WTC11 (cell line): ENCODE measurements at regions not wholly inside any gene's neighbourhood (a gene's known extent, or its start where the extent isn't known, plus 50 kb on each side); places are given as distances from the start of the nearest gene placed in this dataset.

Experiments
- ATAC-seq: fragments of 200-7000 bp; cut with Tn5 transposase; 2 replicates; pipeline ENCODE4 v1.10.0; 2021; ENCODE audit warnings: mild to moderate bottlenecking, moderate library complexity
- CTCF ChIA-PET: fragments of 300-600 bp; sonication (Branson Sonifier 250); formaldehyde crosslinking; loops from one replicate; lab custom pipeline; 2021; ENCODE audit warnings: antibody characterized with exemption; lab: Charles Lee
- POLR2A ChIA-PET: fragments of 350-600 bp; sonication (Branson Sonifier 250); formaldehyde crosslinking; loops from one replicate; lab custom pipeline; 2021; ENCODE audit warnings: antibody characterized with exemption; lab: Charles Lee
- DNase-seq: peaks from one replicate; pipeline ENCODE4 v3.0.0; 2021; ENCODE audit warnings: low spot score
- H3K27ac Mint-ChIP-seq: 2 replicates; pipeline ENCODE4 v1.8.0; 2021; ENCODE audit warnings: mixed read lengths
- H3K27me3 Mint-ChIP-seq: 2 replicates; pipeline ENCODE4 v1.8.0; 2021; ENCODE audit warnings: low read depth, mild to moderate bottlenecking, moderate library complexity, mixed read lengths
- H3K36me3 Mint-ChIP-seq: 2 replicates; pipeline ENCODE4 v1.8.0; 2021; ENCODE audit warnings: mixed read lengths
- H3K4me1 Mint-ChIP-seq: 2 replicates; pipeline ENCODE4 v1.8.0; 2022; ENCODE audit warnings: mixed read lengths
- H3K4me3 Mint-ChIP-seq: 2 replicates; pipeline ENCODE4 v1.8.0; 2021; ENCODE audit warnings: mild to moderate bottlenecking, moderate library complexity, mixed read lengths
- H3K9me3 Mint-ChIP-seq: 2 replicates; pipeline ENCODE4 v1.8.0; 2021; ENCODE audit warnings: mixed read lengths
- ATF1 ChIP-seq: sonication (generic); formaldehyde crosslinking; IDR thresholded peaks from 2 replicates; pipeline ENCODE4 v1.8.1; 2023; ENCODE audit warnings: mild to moderate bottlenecking, moderate library complexity, missing genetic modification reagents
- CREB1 ChIP-seq: sonication (generic); formaldehyde crosslinking; IDR thresholded peaks from 2 replicates; pipeline ENCODE4 v1.8.0; 2023; ENCODE audit warnings: mild to moderate bottlenecking, missing genetic modification reagents
- ESRRA ChIP-seq: sonication (generic); formaldehyde crosslinking; IDR thresholded peaks from 2 replicates; pipeline ENCODE4 v1.8.1; 2022; ENCODE audit warnings: mild to moderate bottlenecking, missing genetic modification reagents, borderline replicate concordance
- GRHL2 ChIP-seq: fragments of 250-450 bp; sonication (Bioruptor Pico); IDR thresholded peaks from 2 replicates; pipeline ENCODE4 v1.8.0; 2022; ENCODE audit warnings: mild to moderate bottlenecking, moderate library complexity; ENCODE audit not compliant: insufficient replicate concordance, severe bottlenecking
- HMGA2 ChIP-seq: fragments of 250-450 bp; sonication (Bioruptor Pico); IDR thresholded peaks from 2 replicates; pipeline ENCODE4 v1.4.0; 2021; ENCODE audit warnings: mild to moderate bottlenecking, moderate library complexity
- OVOL2 ChIP-seq: fragments of 250-450 bp; sonication (Bioruptor Pico); IDR thresholded peaks from 2 replicates; pipeline ENCODE4 v1.9.0; 2021; ENCODE audit warnings: mild to moderate bottlenecking, borderline replicate concordance
- PRRX2 ChIP-seq: fragments of 250-450 bp; sonication (Bioruptor Pico); IDR thresholded peaks from 2 replicates; pipeline ENCODE4 v1.8.0; 2021; ENCODE audit warnings: mild to moderate bottlenecking
- SOX15 ChIP-seq: fragments of 250-450 bp; sonication (Bioruptor Pico); IDR thresholded peaks from 2 replicates; pipeline ENCODE4 v1.9.0; 2021; ENCODE audit warnings: mild to moderate bottlenecking
- ZNF396 ChIP-seq: fragments of 250-450 bp; sonication (Bioruptor Pico); IDR thresholded peaks from 2 replicates; pipeline ENCODE4 v1.8.0; 2021; ENCODE audit warnings: mild to moderate bottlenecking, moderate library complexity, borderline replicate concordance
- ZNF416 ChIP-seq: fragments of 250-450 bp; sonication (Bioruptor Pico); IDR thresholded peaks from 2 replicates; pipeline ENCODE4 v1.9.0; 2021; ENCODE audit warnings: mild to moderate bottlenecking, inconsistent platforms
- ZNF423 ChIP-seq: fragments of 250-450 bp; sonication (Bioruptor Pico); IDR thresholded peaks from 2 replicates; pipeline ENCODE4 v2.1.2; 2022; ENCODE audit warnings: mild to moderate bottlenecking, moderate library complexity
- TF ChIP-seq, protein P1 (sequence below): sonication (generic); formaldehyde crosslinking; conservative IDR thresholded peaks from 2 replicates; pipeline ENCODE4 v1.8.1; 2023; ENCODE audit warnings: mild to moderate bottlenecking, low read depth, missing genetic modification reagents, moderate library complexity
- TF ChIP-seq, protein P2 (sequence below): sonication (generic); formaldehyde crosslinking; IDR thresholded peaks from 2 replicates; pipeline ENCODE4 v1.8.1; 2022; ENCODE audit warnings: missing genetic modification reagents, borderline replicate concordance
- TF ChIP-seq, protein P3 (sequence below): sonication (generic); formaldehyde crosslinking; IDR thresholded peaks from 2 replicates; pipeline ENCODE4 v1.8.0; 2022; ENCODE audit warnings: mild to moderate bottlenecking, missing genetic modification reagents
- TF ChIP-seq, protein P4 (sequence below): fragments of 250-450 bp; sonication (Bioruptor Pico); IDR thresholded peaks from 2 replicates; pipeline ENCODE4 v1.9.0; 2021; ENCODE audit warnings: mild to moderate bottlenecking
- TF ChIP-seq, protein P5 (sequence below): sonication (generic); formaldehyde crosslinking; IDR thresholded peaks from 2 replicates; pipeline ENCODE4 v1.8.1; 2022; ENCODE audit warnings: low read depth, missing genetic modification reagents, borderline replicate concordance
- TF ChIP-seq, protein P6 (sequence below): sonication (generic); formaldehyde crosslinking; IDR thresholded peaks from 2 replicates; pipeline ENCODE4 v1.8.1; 2022; ENCODE audit warnings: mild to moderate bottlenecking, moderate library complexity, missing genetic modification reagents
- TF ChIP-seq, protein P7 (sequence below): fragments of 250-450 bp; sonication (Bioruptor Pico); conservative IDR thresholded peaks from 2 replicates; pipeline ENCODE4 v1.9.0; 2021; ENCODE audit warnings: mild to moderate bottlenecking
- TF ChIP-seq, protein P8 (sequence below): sonication (generic); formaldehyde crosslinking; IDR thresholded peaks from 2 replicates; pipeline ENCODE4 v1.8.1; 2023; ENCODE audit warnings: mild to moderate bottlenecking, missing genetic modification reagents, moderate library complexity
- TF ChIP-seq, protein P9 (sequence below): sonication (generic); formaldehyde crosslinking; IDR thresholded peaks from 2 replicates; pipeline ENCODE4 v1.8.0; 2022; ENCODE audit warnings: mild to moderate bottlenecking, missing genetic modification reagents

DNA sequence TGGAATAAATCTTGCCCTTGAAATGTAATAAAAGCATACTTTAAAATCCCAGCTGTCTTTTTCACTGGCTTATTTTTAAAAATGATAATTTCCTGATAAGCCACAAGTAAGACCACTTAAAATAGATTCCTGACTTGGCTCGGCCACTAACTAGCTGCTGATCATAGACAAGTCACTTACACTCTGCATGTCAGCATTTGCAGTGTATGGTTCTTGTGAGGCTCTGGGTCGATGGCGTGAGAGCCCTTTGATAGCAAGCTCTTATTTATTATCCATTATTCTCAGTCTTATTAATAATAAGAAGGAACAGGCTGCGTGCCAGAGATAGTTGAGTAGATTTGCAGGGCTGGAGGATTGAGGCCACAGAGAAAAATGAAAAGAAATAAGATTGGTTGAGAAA, 110.7 kb upstream of the IL12B start:
- TF ChIP-seq, protein P1, sequence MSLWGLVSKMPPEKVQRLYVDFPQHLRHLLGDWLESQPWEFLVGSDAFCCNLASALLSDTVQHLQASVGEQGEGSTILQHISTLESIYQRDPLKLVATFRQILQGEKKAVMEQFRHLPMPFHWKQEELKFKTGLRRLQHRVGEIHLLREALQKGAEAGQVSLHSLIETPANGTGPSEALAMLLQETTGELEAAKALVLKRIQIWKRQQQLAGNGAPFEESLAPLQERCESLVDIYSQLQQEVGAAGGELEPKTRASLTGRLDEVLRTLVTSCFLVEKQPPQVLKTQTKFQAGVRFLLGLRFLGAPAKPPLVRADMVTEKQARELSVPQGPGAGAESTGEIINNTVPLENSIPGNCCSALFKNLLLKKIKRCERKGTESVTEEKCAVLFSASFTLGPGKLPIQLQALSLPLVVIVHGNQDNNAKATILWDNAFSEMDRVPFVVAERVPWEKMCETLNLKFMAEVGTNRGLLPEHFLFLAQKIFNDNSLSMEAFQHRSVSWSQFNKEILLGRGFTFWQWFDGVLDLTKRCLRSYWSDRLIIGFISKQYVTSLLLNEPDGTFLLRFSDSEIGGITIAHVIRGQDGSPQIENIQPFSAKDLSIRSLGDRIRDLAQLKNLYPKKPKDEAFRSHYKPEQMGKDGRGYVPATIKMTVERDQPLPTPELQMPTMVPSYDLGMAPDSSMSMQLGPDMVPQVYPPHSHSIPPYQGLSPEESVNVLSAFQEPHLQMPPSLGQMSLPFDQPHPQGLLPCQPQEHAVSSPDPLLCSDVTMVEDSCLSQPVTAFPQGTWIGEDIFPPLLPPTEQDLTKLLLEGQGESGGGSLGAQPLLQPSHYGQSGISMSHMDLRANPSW (CRISPR knock-in tag), result no peak
- TF ChIP-seq, protein P2, sequence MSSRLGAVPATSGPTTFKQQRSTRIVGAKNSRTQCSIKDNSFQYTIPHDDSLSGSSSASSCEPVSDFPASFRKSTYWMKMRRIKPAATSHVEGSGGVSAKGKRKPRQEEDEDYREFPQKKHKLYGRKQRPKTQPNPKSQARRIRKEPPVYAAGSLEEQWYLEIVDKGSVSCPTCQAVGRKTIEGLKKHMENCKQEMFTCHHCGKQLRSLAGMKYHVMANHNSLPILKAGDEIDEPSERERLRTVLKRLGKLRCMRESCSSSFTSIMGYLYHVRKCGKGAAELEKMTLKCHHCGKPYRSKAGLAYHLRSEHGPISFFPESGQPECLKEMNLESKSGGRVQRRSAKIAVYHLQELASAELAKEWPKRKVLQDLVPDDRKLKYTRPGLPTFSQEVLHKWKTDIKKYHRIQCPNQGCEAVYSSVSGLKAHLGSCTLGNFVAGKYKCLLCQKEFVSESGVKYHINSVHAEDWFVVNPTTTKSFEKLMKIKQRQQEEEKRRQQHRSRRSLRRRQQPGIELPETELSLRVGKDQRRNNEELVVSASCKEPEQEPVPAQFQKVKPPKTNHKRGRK, result no peak
- TF ChIP-seq, protein P3, sequence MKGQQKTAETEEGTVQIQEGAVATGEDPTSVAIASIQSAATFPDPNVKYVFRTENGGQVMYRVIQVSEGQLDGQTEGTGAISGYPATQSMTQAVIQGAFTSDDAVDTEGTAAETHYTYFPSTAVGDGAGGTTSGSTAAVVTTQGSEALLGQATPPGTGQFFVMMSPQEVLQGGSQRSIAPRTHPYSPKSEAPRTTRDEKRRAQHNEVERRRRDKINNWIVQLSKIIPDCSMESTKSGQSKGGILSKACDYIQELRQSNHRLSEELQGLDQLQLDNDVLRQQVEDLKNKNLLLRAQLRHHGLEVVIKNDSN, result no peak
- no peak for TF ChIP-seq SOX15 (CRISPR knock-in tag)
- TF ChIP-seq ZNF396 (CRISPR knock-in tag), result no peak
- TF ChIP-seq, protein P4, sequence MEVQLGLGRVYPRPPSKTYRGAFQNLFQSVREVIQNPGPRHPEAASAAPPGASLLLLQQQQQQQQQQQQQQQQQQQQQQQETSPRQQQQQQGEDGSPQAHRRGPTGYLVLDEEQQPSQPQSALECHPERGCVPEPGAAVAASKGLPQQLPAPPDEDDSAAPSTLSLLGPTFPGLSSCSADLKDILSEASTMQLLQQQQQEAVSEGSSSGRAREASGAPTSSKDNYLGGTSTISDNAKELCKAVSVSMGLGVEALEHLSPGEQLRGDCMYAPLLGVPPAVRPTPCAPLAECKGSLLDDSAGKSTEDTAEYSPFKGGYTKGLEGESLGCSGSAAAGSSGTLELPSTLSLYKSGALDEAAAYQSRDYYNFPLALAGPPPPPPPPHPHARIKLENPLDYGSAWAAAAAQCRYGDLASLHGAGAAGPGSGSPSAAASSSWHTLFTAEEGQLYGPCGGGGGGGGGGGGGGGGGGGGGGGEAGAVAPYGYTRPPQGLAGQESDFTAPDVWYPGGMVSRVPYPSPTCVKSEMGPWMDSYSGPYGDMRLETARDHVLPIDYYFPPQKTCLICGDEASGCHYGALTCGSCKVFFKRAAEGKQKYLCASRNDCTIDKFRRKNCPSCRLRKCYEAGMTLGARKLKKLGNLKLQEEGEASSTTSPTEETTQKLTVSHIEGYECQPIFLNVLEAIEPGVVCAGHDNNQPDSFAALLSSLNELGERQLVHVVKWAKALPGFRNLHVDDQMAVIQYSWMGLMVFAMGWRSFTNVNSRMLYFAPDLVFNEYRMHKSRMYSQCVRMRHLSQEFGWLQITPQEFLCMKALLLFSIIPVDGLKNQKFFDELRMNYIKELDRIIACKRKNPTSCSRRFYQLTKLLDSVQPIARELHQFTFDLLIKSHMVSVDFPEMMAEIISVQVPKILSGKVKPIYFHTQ (CRISPR knock-in tag), result no peak
- TF ChIP-seq, protein P5, sequence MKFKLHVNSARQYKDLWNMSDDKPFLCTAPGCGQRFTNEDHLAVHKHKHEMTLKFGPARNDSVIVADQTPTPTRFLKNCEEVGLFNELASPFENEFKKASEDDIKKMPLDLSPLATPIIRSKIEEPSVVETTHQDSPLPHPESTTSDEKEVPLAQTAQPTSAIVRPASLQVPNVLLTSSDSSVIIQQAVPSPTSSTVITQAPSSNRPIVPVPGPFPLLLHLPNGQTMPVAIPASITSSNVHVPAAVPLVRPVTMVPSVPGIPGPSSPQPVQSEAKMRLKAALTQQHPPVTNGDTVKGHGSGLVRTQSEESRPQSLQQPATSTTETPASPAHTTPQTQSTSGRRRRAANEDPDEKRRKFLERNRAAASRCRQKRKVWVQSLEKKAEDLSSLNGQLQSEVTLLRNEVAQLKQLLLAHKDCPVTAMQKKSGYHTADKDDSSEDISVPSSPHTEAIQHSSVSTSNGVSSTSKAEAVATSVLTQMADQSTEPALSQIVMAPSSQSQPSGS, result no peak
- no peak for TF ChIP-seq ATF1
- TF ChIP-seq, protein P6, sequence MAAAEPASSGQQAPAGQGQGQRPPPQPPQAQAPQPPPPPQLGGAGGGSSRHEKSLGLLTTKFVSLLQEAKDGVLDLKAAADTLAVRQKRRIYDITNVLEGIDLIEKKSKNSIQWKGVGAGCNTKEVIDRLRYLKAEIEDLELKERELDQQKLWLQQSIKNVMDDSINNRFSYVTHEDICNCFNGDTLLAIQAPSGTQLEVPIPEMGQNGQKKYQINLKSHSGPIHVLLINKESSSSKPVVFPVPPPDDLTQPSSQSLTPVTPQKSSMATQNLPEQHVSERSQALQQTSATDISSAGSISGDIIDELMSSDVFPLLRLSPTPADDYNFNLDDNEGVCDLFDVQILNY (CRISPR knock-in tag), result no peak
- TF ChIP-seq, protein P7, sequence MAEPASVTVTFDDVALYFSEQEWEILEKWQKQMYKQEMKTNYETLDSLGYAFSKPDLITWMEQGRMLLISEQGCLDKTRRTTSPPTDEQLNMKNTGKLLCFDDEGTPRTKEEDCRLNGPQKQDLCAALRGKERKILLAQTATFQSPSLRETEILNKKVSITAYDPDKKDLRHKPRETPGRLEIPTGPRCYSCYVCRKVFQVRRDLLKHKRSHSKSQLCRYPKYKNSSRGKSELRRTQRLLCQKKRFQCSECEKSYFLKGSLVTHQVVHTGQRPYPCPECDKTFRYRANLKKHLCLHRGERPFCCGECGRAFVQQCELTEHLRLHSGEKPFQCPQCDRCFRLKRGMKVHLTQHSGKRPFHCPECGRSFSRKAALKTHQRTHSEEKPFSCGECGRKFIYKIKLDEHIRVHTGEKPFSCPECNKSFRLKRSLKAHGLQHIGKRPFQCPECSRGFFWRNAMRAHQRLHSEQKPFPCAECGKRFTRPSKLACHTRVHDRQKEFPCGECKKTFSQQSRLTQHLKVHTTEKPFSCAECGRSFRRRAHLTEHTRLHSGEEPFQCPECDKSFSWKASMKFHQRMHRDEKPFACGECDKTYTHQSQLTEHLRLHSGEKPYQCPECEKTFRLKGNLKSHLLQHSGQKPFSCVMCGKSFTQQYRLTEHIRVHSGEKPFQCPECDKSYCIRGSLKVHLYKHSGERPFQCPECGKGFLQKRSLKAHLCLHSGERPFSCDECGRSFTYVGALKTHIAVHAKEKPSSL, result no peak
- TF ChIP-seq, protein P8, sequence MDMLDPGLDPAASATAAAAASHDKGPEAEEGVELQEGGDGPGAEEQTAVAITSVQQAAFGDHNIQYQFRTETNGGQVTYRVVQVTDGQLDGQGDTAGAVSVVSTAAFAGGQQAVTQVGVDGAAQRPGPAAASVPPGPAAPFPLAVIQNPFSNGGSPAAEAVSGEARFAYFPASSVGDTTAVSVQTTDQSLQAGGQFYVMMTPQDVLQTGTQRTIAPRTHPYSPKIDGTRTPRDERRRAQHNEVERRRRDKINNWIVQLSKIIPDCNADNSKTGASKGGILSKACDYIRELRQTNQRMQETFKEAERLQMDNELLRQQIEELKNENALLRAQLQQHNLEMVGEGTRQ, result no peak
- no peak for TF ChIP-seq OVOL2 (CRISPR knock-in tag)
- TF ChIP-seq ZNF423 (CRISPR knock-in tag), result no peak
- no peak for TF ChIP-seq CREB1 (CRISPR knock-in tag)
- no peak for TF ChIP-seq ESRRA
- TF ChIP-seq HMGA2, result no peak
- TF ChIP-seq GRHL2 (CRISPR knock-in tag), result no peak
- TF ChIP-seq ZNF416 (CRISPR knock-in tag), result no peak
- TF ChIP-seq, protein P9, sequence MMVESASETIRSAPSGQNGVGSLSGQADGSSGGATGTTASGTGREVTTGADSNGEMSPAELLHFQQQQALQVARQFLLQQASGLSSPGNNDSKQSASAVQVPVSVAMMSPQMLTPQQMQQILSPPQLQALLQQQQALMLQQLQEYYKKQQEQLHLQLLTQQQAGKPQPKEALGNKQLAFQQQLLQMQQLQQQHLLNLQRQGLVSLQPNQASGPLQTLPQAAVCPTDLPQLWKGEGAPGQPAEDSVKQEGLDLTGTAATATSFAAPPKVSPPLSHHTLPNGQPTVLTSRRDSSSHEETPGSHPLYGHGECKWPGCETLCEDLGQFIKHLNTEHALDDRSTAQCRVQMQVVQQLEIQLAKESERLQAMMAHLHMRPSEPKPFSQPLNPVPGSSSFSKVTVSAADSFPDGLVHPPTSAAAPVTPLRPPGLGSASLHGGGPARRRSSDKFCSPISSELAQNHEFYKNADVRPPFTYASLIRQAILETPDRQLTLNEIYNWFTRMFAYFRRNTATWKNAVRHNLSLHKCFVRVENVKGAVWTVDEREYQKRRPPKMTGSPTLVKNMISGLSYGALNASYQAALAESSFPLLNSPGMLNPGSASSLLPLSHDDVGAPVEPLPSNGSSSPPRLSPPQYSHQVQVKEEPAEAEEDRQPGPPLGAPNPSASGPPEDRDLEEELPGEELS (CRISPR knock-in tag), result no peak
- TF ChIP-seq PRRX2 (CRISPR knock-in tag), result no peak
- TF ChIP-seq, all 79 proteins: peak for 0
- Mint-ChIP-seq H3K27me3 (no peaks in the 10 kb centered on the region), H3K4me3 (no peak overlapping the region), H3K36me3 (no peaks in the 10 kb centered on the region), H3K4me1 (peaks cover 17% of the 10 kb centered on the region), H3K27ac (no peak overlapping the region), H3K9me3 (no peaks in the 10 kb centered on the region)
- POLR2A ChIA-PET, result no interaction called here
- CTCF ChIA-PET, result interaction anchor here (0.6 to 4.4 kb wide), 32 partner anchors 10 to 546 kb away, joined by 3 to 70 read pairs (median 5); partner anchors contain the start of gene ADRA1B
- no peak for DNase-seq
- ATAC-seq, result no peak
